ENCODE measurements at regions not wholly inside any gene's neighbourhood (a gene's known extent, or its start where the extent isn't known, plus 50 kb on each side); places are given as distances from the start of the nearest gene placed in this dataset.
A peak's percentile ranks its signal among the peaks of the same experiment; 100 is the strongest.
"Not testable (repeated sequence)": the region's sequence is repeated elsewhere in the genome, so short reads cannot be mapped to it uniquely, and the experiment has no call there.

- Histone ChIP-seq H3K36me3 (no peaks in the 10 kb centered on the region), H3K4me3 (no peak overlapping the region), H3K4me1 (peaks cover 0 to 18% (median 10%) of the 10 kb centered on the region in 4 donors), H3K9me3 (no peaks in the 10 kb centered on the region), H3K27me3 (no peaks in the 10 kb centered on the region), H3K27ac (replicated peaks in 1 of 4) (no peak overlapping the region)
- intact Hi-C loops (cut with DNase I) = no loop called here
- WGBS = 85% methylated on average over 3 of the region's 3 CpGs
- no peak for DNase-seq (ENCODE audit: extremely low spot score)
- TF ChIP-seq EP300 (IDR thresholded peaks at IDR 0.05) (no peak), CTCF (IDR thresholded peaks at IDR 0.05) (no peak), POLR2A (IDR thresholded peaks at IDR 0.05; ENCODE audit: low read depth) (no peak), POLR2AphosphoS5 (IDR thresholded peaks at IDR 0.05) (no peak)
These were observed 106.5 kb downstream of the UTP18 start for GRCh38 chr17:51366866-51367265.

DNA sequence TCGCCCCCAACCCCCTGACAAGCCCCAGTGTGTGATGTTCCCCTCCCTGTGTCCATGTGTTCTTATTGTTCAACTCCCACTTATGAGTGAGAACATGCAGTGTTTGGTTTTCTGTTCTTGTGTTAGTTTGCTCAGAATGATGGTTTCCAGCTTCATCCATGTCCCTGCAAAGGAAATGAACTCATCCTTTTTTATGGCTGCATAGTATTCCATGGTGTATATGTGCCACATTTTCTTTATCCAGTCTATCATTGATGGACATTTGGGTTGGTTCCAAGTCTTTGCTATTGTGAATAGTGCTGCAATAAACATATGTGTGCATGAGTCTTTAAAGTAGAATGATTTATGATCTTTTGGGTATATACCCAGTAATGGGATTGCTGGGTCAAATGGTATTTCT is 107.5 kb downstream of the UTP18 start:
- 73% methylated on average over 1 of the region's 1 CpG for WGBS
- H3K36me3 ChIP-seq; H3K27ac ChIP-seq (replicated peaks in 1 of 4); H3K9me3 ChIP-seq; DNase-seq (ENCODE audit: extremely low spot score); H3K27me3 ChIP-seq; H3K4me3 ChIP-seq; intact Hi-C loops (cut with DNase I): not testable (repeated sequence)
- peaks cover 0 to 17% (median 10%) of the 10 kb centered on the region in 4 donors for H3K4me1 ChIP-seq

GRCh38 chr17:51371732-51372151 is 111.4 kb downstream of the UTP18 start:
- no peak for DNase-seq (ENCODE audit: extremely low spot score)
- 19% methylated on average over 5 of the region's 5 CpGs for WGBS
- no peak overlapping the region for H3K4me3 ChIP-seq
- H3K9me3 ChIP-seq = no peaks in the 10 kb centered on the region
- H3K4me1 ChIP-seq = peaks cover 0 to 7% (median 2%) of the 10 kb centered on the region in 4 donors
- peak; percentile 44 to 49 (median 48) for TF ChIP-seq CTCF (IDR thresholded peaks at IDR 0.05)
- no peak for TF ChIP-seq POLR2A (IDR thresholded peaks at IDR 0.05; ENCODE audit: low read depth)
- no peak for TF ChIP-seq POLR2AphosphoS5 (IDR thresholded peaks at IDR 0.05)
- no peak for TF ChIP-seq EP300 (IDR thresholded peaks at IDR 0.05)
- no peaks in the 10 kb centered on the region for H3K36me3 ChIP-seq
- intact Hi-C loops (cut with DNase I) = no loop called here
- no peaks in the 10 kb centered on the region for H3K27me3 ChIP-seq
- H3K27ac ChIP-seq (replicated peaks in 1 of 4) = no peak overlapping the region

GRCh38 chr17:51372345-51373004 is 112.1 kb downstream of the UTP18 start:
- peaks cover 0 to 7% (median 2%) of the 10 kb centered on the region in 4 donors for H3K4me1 ChIP-seq
- H3K27me3 ChIP-seq = no peaks in the 10 kb centered on the region
- H3K4me3 ChIP-seq = no peak overlapping the region
- WGBS = 66% methylated on average over 5 of the region's 5 CpGs
- no peak overlapping the region for H3K27ac ChIP-seq (replicated peaks in 1 of 4)
- no peaks in the 10 kb centered on the region for H3K36me3 ChIP-seq
- H3K9me3 ChIP-seq = no peaks in the 10 kb centered on the region
- no peak for DNase-seq (ENCODE audit: extremely low spot score)
- no peak for TF ChIP-seq POLR2AphosphoS5 (IDR thresholded peaks at IDR 0.05)
- TF ChIP-seq EP300 (IDR thresholded peaks at IDR 0.05) = no peak
- TF ChIP-seq CTCF (IDR thresholded peaks at IDR 0.05) = no peak
- intact Hi-C loops (cut with DNase I) = no loop called here

DNA sequence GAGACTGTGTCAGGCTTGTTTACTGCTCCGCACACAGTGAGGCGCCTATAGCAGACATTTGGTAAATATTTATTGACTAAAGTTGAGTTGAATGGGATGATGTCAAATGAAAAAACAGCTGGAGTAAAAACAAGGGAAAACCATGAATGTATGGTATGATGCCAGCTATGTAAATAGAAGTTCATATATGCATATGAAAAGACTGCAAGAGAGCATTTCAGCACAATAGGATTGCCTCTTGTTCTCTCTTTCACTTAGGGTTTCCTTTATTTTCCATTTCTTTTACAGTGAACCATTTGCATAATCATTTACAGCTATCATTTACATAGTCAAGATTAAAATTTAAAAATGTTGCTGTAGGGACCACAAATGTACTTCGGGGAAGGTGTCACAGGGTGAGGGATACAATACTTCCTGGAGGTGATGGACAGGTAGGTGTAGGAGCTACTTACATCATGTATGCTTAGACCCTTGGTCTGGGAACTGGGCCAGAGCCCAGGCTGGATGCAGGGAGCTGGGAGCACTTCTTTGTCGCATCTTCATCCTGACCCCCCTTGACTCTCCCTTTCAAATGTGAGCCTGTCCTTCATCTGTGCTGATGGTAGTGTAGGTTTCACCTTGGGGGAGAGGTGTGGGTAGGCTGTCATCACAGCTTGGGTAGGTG is 113.3 kb downstream of the UTP18 start:
- no peak for DNase-seq (ENCODE audit: extremely low spot score)
- intact Hi-C loops (cut with DNase I) = no loop called here
- H3K4me1 ChIP-seq = peaks cover 0 to 7% (median 2%) of the 10 kb centered on the region in 4 donors
- TF ChIP-seq CTCF (IDR thresholded peaks at IDR 0.05) (no peak), EP300 (IDR thresholded peaks at IDR 0.05) (no peak), POLR2A (IDR thresholded peaks at IDR 0.05; ENCODE audit: low read depth) (no peak), POLR2AphosphoS5 (IDR thresholded peaks at IDR 0.05) (no peak)
- 93% methylated on average over 4 of the region's 4 CpGs for WGBS
- no peaks in the 10 kb centered on the region for H3K9me3 ChIP-seq
- no peak overlapping the region for H3K27ac ChIP-seq (replicated peaks in 1 of 4)
- no peak overlapping the region for H3K4me3 ChIP-seq
- H3K27me3 ChIP-seq = no peaks in the 10 kb centered on the region
- no peaks in the 10 kb centered on the region for H3K36me3 ChIP-seq

All from esophagus muscularis mucosa (tissue), 4 donors.